Upper lobe of left lung (tissue), 6 donors: ENCODE measurements at regions not wholly inside any gene's neighbourhood (a gene's known extent, or its start where the extent isn't known, plus 50 kb on each side); places are given as distances from the start of the nearest gene placed in this dataset.

ENCODE experiments used
- ATAC-seq, 2 donors: fragments of 200-7000 bp; cut with Tn5 transposase; one replicate each; pipeline ENCODE4 v1.9.1; 2022; ENCODE audit warnings: mild to moderate bottlenecking in 2 of 2, moderate library complexity in 2 of 2; ENCODE audit not compliant: low FRiP score in 2 of 2
- DNase-seq, 2 donors: peaks; one replicate each; pipeline ENCODE4 v3.0.0-alpha.2; 2019 to 2020
- H3K27ac ChIP-seq, 4 donors: fragments of 200-600 bp; sonication (generic); one replicate each; pipeline ENCODE4 v1.5.1; 2016 to 2019
- H3K27me3 ChIP-seq, 4 donors: fragments of 200-600 bp; sonication (generic); one replicate each; pipeline ENCODE4 v1.5.1; 2017 to 2019
- H3K36me3 ChIP-seq, 4 donors: fragments of 200-600 bp; sonication (generic); one replicate each; pipeline ENCODE4 v1.5.1; 2016 to 2019
- H3K4me1 ChIP-seq, 4 donors: fragments of 200-600 bp; sonication (generic); one replicate each; pipeline ENCODE4 v1.5.1; 2018 to 2019
- H3K4me3 ChIP-seq, 4 donors: fragments of 200-600 bp; sonication (generic); one replicate each; pipeline ENCODE4 v1.5.1; 2017 to 2019; ENCODE audit warnings: mild to moderate bottlenecking in 2 of 4, moderate library complexity in 1 of 4
- H3K9me3 ChIP-seq, 4 donors: fragments of 200-600 bp; sonication (generic); one replicate each; pipeline ENCODE4 v1.5.1; 2018 to 2019
- EP300 ChIP-seq, 4 donors: sonication (generic); formaldehyde crosslinking; IDR thresholded peaks; one replicate each; pipeline ENCODE4 v1.5.1; 2017; ENCODE audit warnings: antibody characterized with exemption in 4 of 4, control low read depth in 2 of 4
- POLR2A ChIP-seq, 4 donors: fragments of 450-650 bp; IDR thresholded peaks; one replicate each; pipeline ENCODE4 v1.5.1; 2016 to 2017; ENCODE audit warnings: antibody characterized with exemption in 4 of 4, mild to moderate bottlenecking in 2 of 4
- POLR2AphosphoS5 ChIP-seq, 2 donors: sonication (generic); formaldehyde crosslinking; IDR thresholded peaks; one replicate each; pipeline ENCODE4 v1.5.1; 2017; ENCODE audit warnings: antibody characterized with exemption in 2 of 2
- WGBS, 2 donors: methylation state at CpG; one replicate each; pipeline ENCODE4 v1.1.5; 2017 to 2018; 5-methylcytosine and 5-hydroxymethylcytosine counted together
- TF ChIP-seq, protein P1 (sequence below), 6 experiments: fragments of 450-650 bp in 4 of 6; fragments of 200-600 bp in 2 of 6; sonication (generic) in 2 of 6; IDR thresholded peaks; one replicate each; pipeline ENCODE4 v1.5.1; 2016 to 2019; ENCODE audit warnings: antibody characterized with exemption in 6 of 6
- donor health status: DM: no; HTN: no; CAD: no; lungs with moderate emphysema.
- donor health status: DM: no; HTN: yes; CAD: no; lungs with severe emphysema.

DNA sequence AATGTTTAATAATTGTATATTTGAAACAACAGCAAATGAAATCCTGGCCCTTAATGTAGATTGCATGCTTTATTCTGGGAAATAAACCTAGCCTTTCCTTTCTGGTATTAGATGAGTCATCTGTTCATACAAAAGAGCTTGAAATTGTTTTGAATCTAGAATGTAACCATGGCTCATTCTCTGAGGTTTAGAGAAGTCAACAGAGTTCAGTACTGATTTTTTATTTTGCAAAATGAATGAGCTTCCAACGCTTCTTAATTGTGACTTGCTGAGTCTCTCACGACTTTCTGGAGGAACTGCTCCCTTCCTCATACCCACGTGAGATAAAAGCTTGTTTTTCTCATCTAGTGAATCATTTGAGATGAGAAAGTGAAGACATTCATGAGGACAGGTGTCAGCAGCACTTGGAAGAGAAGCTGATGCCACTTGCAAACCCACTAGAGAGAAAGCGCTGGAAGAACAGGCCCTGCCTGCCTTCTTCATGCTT is 509.6 kb downstream of the VRK1 start:
- WGBS, 2 donors = 67 to 68% methylated on average over 4 of the region's 4 CpGs
- Histone ChIP-seq H3K9me3 (no peaks in the 10 kb centered on the region), H3K27ac (no peak overlapping the region), H3K36me3 (no peaks in the 10 kb centered on the region), H3K4me1 (no peaks in the 10 kb centered on the region), H3K4me3 (no peak overlapping the region), H3K27me3 (no peaks in the 10 kb centered on the region)
- TF ChIP-seq EP300 (IDR thresholded peaks at IDR 0.05) (no peak), POLR2AphosphoS5 (IDR thresholded peaks at IDR 0.05) (no peak), POLR2A (IDR thresholded peaks at IDR 0.05) (no peak)
- TF ChIP-seq, protein P1, sequence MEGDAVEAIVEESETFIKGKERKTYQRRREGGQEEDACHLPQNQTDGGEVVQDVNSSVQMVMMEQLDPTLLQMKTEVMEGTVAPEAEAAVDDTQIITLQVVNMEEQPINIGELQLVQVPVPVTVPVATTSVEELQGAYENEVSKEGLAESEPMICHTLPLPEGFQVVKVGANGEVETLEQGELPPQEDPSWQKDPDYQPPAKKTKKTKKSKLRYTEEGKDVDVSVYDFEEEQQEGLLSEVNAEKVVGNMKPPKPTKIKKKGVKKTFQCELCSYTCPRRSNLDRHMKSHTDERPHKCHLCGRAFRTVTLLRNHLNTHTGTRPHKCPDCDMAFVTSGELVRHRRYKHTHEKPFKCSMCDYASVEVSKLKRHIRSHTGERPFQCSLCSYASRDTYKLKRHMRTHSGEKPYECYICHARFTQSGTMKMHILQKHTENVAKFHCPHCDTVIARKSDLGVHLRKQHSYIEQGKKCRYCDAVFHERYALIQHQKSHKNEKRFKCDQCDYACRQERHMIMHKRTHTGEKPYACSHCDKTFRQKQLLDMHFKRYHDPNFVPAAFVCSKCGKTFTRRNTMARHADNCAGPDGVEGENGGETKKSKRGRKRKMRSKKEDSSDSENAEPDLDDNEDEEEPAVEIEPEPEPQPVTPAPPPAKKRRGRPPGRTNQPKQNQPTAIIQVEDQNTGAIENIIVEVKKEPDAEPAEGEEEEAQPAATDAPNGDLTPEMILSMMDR (IDR thresholded peaks at IDR 0.05) = no peak
- ATAC-seq = no peak
- DNase-seq = no peak

DNA sequence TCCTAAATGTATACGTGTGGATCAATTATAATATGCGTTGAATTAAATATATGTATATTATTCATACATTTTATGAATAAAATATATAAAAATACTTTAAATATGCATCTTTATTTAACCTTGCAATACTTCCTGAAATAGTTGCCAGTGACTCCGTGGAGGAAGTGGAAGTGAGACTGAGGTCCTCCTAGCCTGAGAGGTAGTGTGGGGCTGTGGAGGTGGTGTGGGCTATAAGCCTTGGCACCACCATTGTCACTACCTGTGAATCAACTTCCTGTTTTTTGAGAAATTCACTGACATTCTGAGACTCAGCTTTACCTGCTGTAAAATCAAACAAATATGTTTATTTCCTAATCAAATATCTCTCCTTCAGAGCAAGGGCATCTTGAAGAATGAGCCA is 514.2 kb downstream of the VRK1 start:
- no peak overlapping the region for H3K4me3 ChIP-seq
- 72 to 78% methylated on average over 3 of the region's 3 CpGs for WGBS, 2 donors
- no peaks in the 10 kb centered on the region for H3K4me1 ChIP-seq
- H3K27me3 ChIP-seq = no peaks in the 10 kb centered on the region
- DNase-seq (no peak), ATAC-seq (no peak)
- no peak overlapping the region for H3K27ac ChIP-seq
- TF ChIP-seq POLR2AphosphoS5 (IDR thresholded peaks at IDR 0.05) (no peak), POLR2A (IDR thresholded peaks at IDR 0.05) (no peak), EP300 (IDR thresholded peaks at IDR 0.05) (no peak)
- TF ChIP-seq, protein P1 (IDR thresholded peaks at IDR 0.05) = no peak
- H3K36me3 ChIP-seq = no peaks in the 10 kb centered on the region
- H3K9me3 ChIP-seq = peaks cover 0 to 11% (median 2%) of the 10 kb centered on the region in 4 donors

DNA sequence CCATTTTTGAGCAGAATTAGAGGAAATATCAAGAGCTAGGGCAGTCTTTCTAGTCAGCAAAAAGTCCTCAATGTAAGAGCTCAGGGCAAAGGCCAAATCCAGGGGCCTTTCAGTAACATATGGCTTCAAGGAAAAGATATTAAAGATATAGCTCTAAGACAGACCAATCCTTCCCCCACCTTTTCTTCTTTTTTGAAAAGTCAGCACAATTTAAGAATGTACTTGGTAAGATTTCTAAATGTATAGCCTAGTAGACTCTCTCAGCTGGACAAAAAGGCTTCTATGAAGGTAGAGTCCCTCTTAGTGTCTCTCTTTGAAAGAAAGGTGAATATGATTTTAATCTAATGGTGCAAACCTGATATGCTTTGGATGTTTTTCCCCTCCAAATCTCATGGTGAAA is 515.7 kb downstream of the VRK1 start:
- no peaks in the 10 kb centered on the region for H3K36me3 ChIP-seq
- H3K27me3 ChIP-seq = no peaks in the 10 kb centered on the region
- H3K27ac ChIP-seq = no peak overlapping the region
- no peak overlapping the region for H3K4me3 ChIP-seq
- peaks cover 0 to 11% (median 2%) of the 10 kb centered on the region in 4 donors for H3K9me3 ChIP-seq
- DNase-seq (no peak), ATAC-seq (no peak)
- no peak for TF ChIP-seq EP300 (IDR thresholded peaks at IDR 0.05)
- TF ChIP-seq POLR2AphosphoS5 (IDR thresholded peaks at IDR 0.05) = no peak
- TF ChIP-seq, protein P1 (IDR thresholded peaks at IDR 0.05) = no peak
- TF ChIP-seq POLR2A (IDR thresholded peaks at IDR 0.05) = no peak
- no peaks in the 10 kb centered on the region for H3K4me1 ChIP-seq

DNA sequence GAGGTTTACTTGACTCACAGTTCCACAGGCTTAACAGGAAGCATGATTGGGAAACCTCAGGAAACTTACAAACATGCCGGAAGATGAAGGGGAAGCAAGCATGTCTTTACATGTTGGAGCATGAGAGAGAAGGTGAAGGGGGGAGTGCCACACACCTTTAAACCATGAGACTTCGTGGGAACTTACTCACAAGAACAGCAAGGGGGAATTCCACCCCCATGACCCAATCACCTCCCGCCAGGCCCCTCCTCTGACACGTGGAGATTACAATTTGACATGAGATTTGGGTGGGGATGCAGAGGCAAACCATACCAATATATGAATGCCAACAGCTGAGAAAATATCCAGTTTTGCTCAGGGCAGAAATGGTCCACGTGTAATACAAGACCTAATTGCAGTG is 518.6 kb downstream of the VRK1 start:
- Histone ChIP-seq H3K27me3 (no peaks in the 10 kb centered on the region), H3K4me1 (no peaks in the 10 kb centered on the region), H3K4me3 (no peak overlapping the region), H3K27ac (no peak overlapping the region), H3K9me3 (peaks cover 0 to 11% (median 2%) of the 10 kb centered on the region in 4 donors), H3K36me3 (no peaks in the 10 kb centered on the region)
- DNase-seq (no peak), ATAC-seq (no peak)
- WGBS, 2 donors = 54 to 66% methylated on average over 5 of the region's 5 CpGs
- TF ChIP-seq POLR2AphosphoS5 (IDR thresholded peaks at IDR 0.05) (no peak), POLR2A (IDR thresholded peaks at IDR 0.05) (no peak), EP300 (IDR thresholded peaks at IDR 0.05) (no peak)
- TF ChIP-seq, protein P1 (IDR thresholded peaks at IDR 0.05) = no peak

DNA sequence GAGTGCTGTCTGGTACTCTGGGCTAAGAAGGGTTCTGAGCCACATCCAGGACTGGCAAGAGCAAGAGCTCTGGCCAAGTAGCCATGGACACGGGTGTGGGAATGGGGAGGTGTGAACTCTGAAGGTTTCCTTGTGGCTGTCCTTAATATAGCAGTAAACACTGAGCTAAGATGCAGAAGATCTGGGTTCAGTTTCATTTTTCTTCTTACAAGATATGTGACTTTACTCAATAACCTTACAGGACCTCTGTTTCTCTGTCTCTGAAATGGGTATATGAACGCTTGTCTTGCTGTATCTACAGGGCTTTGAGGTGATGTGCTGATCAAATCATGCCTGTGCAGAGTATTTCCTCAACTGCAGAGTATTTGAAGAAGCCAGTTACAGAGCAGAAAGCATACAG is 521.2 kb downstream of the VRK1 start:
- no peak overlapping the region for H3K27ac ChIP-seq
- 76 to 79% methylated on average over 2 of the region's 2 CpGs for WGBS, 2 donors

More for the DNA sequence above, 521.2 kb downstream of the VRK1 start:
- Histone ChIP-seq H3K9me3 (peaks cover 0 to 7% (median 2%) of the 10 kb centered on the region in 4 donors), H3K4me1 (no peaks in the 10 kb centered on the region), H3K4me3 (no peak overlapping the region), H3K36me3 (no peaks in the 10 kb centered on the region), H3K27me3 (no peaks in the 10 kb centered on the region)
- ATAC-seq = no peak
- TF ChIP-seq, protein P1 (IDR thresholded peaks at IDR 0.05) = no peak
- TF ChIP-seq POLR2A (IDR thresholded peaks at IDR 0.05) (no peak), EP300 (IDR thresholded peaks at IDR 0.05) (no peak), POLR2AphosphoS5 (IDR thresholded peaks at IDR 0.05) (no peak)
- no peak for DNase-seq
